GM21367 (cell line): ENCODE measurements at regions not wholly inside any gene's neighbourhood (a gene's known extent, or its start where the extent isn't known, plus 50 kb on each side); places are given as distances from the start of the nearest gene placed in this dataset.
"Not testable (repeated sequence)": the region's sequence is repeated elsewhere in the genome, so short reads cannot be mapped to it uniquely, and the experiment has no call there.

Experiments used
- ATAC-seq: cut with Tn5 transposase; IDR thresholded peaks from one replicate; pipeline ENCODE4 v1.9.1; 2021; ENCODE audit not compliant: unreplicated experiment

DNA sequence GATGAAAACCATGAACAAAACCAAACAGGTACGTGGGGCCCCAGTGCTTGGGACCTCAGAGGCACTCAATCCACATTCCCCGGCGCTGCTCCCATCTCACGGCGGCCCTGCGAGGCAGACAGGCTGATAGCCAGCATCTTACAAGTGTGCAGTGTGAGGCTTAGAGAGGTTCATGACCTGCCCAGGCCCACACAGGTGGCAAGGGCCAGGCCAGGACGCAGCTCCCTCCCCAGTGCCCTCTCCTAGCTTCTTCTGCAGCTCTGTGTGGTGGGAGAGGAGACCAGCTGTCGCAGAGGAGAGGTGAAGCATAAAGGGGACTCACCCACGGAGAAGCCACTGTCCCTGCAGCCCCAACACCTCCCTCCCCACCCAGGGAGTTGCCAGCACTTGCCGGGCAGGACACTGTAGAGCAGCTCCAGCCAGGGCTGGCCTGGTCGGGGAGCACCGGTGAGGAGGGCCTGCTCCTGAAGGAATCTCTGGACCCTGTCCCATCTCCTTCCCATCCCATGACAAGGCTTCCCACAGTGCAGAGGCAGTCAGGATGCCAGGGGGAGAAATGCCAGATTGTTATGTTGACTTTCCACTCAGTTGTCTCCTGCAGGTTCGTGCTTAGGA lies 92.4 kb upstream of the TMEM45B start:
- ATAC-seq: no peak

DNA sequence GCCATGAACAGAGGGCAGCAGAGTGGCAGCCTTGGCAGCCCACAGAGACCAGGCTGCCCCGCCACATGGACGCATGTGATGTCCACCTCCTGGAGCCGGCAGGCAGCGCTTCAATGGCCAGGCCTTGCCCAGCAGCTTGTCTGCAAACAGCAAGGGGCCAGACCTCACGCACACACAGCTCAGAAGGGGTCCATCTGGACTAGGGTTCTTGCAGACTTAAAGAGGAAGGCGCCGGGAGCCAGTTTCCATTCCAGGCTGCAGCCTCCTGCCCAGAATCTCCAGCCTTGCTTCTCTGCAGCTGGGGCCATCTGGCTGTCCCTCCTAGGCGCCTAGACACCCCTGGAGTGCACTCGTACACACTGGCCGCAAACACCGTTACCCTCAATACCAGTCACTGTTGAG lies 91.9 kb upstream of the TMEM45B start:
- no peak for ATAC-seq

DNA sequence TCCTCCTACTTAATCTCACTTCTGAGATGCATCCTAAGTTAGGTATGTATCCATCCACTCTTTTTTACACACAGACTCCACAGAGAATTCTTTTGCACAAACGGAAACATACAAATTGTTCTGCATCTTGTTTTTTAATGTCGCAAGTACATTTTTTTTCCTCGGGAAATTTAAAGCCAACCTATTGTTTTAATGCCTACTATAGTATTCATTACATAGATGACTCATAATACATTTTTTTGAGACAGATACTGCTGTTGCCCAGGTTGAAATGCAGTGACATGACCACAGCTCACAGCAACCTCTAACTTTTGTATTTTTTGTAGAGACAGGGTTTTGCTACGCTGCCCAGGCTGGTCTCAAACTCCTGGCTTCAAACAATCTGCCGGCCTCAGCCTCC lies 90.8 kb upstream of the TMEM45B start:
- no peak for ATAC-seq

DNA sequence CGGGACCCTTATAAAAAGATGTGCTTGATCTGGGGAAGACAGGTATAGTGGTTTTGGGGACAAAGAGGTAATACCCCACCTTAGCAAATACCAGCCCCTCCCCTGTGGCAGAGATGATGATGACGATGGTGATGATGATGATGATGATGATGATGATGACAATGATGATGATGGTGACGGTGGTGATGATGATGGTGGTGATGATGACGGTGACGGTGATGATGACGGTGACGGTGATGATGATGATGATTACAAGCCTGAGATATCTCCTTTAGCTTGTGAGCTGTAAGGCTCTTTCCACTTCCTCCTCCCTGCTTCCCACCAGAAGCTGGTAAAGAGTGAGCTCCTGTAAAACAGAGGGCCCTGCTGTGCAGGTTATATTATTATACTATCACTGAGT lies 89.5 kb upstream of the TMEM45B start:
- no peak for ATAC-seq

DNA sequence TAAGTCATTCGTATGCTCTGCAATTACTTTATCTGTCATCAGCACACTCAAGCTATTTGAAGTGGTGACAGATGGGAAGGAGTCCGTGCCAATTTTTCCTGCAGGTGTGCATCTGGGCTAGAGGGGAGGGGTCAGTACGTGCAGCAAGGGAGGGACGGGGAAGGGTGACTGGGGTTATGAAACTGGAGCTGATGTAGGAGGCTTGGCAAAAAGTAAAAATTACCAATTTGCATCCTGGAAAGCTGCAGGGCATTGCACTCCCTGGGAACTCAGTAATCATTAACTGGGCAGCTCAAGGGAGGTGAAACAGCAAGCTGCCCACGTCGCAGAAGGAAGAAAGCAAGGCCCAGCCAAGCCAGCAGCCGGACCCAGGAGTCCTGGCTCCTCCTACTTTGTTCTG lies 87.1 kb upstream of the TMEM45B start:
- no peak for ATAC-seq

DNA sequence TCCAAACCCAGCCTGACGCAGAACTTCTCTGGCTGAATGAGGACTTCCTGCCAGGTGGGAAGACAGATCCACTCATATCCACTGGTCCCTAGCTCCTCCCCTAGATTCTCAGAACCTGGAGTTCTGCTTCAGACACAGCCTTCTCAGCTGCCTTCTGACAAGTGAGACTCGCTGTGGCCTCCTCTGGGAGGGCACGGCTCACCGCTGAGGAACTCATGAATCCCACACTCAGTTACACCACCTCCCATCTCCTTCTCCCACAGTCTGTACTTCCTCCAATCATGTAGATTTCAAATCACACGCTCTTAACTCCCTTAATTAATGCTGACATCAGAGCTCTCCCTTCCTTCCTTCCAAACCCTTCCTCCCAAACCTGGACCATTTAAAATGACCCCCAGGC lies 86.4 kb upstream of the TMEM45B start:
- ATAC-seq: no peak

DNA sequence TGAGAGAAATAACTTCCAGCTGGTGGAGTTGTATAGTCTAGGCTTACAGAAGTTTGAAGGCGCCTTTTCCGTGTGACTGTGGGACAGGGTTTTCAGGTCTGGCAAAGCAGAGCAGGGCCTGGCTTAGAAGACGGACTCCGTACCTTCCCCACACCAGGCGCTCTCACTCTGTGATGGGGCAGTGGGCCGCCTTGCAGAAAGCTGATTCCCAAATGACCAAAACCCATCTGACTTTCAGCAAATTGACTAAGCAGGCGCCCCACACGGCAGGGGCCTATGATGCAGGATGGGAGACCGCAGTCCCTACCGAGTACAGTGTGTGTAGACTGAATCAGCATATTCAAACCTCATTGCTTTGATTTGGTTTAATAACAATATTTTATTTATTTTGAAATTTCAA lies 85.8 kb upstream of the TMEM45B start:
- no peak for ATAC-seq

DNA sequence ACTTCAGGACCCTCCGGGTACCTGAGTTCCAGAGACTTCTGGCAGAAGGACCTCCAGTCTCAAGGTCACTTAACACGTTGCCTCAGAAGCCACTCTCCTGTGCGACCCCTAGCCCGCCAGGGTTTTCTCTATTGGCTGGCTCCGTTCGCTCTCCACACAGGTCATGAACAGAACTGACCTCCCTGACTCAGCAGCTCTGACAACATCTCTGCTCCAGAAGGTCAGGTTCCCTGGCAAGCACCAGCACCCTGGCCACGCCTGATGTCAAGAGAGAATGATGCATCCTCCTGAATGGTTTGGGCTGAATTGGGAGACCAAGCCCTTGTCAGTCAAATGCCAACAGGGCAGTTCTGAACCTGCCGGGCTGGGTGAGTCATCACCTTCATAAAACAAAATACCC lies 84.3 kb upstream of the TMEM45B start:
- no peak for ATAC-seq

DNA sequence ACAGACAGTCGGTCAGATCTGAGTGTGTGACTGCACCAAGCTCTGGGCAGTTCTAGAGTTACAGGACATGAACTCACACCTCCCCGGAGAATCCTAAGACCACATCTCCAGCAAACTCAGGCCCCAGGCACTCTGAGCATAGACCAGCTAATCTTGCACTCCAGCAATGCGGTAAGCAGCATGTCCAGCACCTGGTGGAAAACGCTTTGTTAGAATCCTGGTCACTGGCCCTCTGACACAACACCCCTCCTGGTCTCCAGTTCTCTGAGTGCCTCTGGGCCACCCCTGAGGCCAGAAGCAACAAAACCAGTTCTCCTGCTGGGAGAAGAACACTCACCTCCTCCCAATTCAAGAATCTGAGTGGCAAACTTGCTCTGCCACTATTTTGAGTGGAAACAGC lies 82.7 kb upstream of the TMEM45B start:
- no peak for ATAC-seq

DNA sequence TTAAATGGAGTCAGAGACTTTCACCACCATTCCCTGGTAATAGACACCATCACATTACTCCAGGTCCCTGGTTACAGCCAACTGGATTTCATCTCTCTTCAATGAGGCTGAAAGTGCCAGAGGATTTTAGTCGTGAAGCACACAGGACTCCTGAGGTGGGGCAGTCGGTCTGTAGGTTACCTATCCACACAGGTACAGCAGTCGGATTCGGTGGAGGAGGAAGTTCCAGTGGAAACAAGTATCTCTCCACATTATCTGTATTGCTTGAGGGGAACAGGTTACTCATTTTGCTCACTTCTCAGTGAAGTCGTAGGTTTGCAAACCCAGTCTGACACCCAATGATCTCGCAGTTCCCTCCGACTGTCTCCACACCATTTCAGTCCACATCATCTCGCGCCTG lies 82.3 kb upstream of the TMEM45B start:
- ATAC-seq: no peak

DNA sequence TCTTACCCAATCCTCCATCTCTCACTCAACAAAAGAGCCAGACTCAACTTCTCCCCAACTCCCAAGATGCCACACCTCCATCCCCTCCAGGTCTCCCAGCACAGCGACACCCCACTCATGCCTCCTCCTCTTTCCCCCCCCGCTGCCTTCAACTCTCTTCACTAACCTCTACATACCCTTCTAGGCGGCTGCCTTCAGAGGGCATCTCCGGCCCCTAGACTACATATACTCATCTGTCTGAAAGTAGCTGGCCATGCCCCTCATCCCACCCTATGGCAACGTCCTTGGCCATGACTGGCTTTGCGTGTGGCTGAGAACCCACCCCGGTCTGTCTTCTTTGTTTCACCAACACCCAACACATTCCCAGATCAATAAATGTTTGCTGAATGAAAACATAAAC lies 81.7 kb upstream of the TMEM45B start:
- no peak for ATAC-seq

DNA sequence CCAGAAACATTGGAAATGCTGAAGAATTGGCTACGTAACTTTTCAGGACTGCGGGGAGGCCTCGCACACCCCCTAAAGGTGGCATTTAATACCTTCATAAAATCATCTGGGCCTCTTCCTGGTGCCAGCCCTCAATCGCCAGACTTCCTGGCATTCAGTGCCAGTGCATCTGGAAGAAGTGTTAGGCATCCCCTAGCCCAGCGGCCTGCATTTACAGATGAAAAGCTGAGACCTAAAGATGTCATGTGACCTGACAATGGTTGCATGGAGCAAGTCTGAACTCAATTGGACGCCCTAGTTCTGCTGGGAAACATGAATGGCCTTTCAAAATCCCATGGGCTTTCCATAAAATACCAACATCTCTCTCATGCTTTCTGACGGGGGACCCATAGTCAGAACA lies 81.0 kb upstream of the TMEM45B start:
- no peak for ATAC-seq

DNA sequence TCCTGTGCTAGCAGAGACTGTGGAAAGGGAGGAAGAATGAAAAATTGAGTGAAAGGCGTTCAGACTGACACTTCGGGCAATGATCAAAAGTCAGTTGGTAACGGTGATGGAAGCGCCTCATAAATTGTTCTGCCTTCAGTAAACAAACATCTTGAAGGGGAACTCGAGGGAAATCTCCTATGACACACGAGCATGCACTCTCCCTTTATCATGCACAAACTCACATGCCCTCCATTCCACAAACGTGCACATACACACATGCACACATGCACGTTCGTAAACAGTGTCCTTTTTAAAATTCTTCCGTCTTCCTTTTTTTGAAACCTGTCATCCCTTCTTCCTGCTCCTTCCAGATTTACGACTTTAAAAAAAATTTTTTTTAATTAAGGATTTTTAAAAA lies 77.8 kb upstream of the TMEM45B start:
- no peak for ATAC-seq

DNA sequence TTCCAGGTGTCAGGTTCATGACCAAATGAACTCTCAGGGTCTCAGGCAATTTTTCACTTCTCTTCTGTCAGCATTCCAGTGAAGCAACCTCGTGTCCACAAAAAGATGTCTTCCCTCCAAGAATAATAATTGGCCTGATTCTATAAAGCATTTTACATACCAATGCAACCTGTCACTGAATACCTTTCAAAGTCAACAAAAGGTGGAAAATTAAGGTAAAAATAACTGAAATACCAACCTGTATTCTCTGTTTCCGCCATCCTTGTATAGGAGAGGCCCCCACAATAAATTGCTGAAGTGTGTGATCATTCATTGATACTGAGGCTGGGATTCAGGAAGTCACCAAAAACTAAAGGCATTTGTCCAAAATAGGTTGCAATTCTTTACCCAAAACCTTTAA lies 77.4 kb upstream of the TMEM45B start:
- no peak for ATAC-seq

DNA sequence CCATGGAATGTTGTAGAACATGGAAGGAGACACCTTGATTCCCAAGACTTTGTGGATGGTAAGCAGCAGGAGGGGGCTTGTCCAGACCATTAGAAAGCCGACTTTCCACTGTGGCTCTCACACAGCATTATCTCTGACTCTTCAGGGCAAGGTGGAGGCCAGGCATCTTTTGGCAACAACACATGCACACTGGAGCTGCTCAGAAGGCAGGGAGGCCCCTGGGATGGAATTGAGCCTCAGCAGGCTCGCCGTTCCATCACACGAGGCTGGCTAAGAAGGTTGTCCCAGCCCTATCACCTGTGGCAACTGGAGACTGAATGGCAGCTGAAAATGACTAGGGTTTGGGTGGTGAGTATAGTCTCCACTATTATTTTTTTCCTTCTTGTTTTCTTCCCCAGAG lies 76.3 kb upstream of the TMEM45B start:
- ATAC-seq: no peak

DNA sequence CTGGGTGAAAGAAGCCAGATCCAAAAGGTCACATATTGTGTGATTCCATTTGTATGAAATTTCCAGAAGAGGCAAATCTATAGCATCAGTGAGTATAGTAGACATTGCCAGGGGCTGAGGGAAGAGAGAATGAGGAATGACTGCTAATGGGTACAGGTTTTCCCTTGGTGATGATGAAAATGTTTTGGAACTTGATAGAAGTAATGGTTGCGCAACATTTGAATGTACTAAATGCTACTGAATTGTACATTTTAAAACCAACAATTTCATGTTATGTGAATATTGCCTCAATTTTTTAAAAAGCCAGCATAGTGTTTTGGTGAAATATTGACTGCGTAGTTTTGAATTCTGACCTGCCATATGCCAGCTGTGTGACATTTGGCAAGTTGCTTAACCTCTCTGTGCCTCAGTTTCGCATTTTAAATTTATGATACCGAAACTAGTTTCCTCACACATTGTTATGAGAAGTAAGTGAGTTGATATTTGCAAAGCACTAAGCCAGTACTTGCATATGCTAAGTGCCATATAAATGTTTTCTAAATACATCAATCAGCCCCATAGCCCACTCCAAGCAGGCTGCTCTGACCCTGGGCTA lies 75.4 kb upstream of the TMEM45B start:
- no peak for ATAC-seq

DNA sequence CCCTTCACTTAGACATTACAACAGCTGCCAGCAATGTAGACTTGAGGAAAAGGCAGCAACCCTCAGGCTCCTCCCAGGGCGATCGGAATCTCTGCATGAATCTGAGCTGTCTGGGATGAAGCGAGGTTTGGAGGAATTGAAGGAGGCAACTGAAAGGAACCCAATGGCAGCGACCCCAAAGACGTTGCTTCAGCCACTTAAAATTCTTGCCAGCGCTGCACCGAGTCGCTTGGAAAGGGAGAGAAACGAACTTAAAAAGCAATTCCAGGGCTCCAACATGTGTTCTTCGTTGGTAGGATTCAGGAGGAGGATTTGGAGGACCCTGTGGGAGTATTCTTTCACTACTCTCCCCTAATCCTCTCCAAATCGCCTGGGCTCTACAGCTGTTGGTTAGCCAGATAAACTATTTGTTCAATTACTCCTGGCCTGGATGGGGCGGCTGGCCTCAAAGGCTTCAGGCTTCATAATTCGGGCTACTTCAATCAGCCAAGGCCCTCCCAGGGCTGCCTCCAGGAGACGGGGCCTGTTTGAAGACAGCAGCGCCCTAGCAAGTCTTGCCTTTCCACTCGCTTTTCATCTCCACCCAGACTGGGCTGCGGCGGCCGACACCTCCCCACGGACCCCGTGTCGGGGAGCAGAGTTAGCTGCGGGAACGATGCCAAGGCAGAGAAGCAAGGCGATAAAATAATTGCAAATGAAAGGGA lies 72.4 kb upstream of the TMEM45B start:
- no peak for ATAC-seq

DNA sequence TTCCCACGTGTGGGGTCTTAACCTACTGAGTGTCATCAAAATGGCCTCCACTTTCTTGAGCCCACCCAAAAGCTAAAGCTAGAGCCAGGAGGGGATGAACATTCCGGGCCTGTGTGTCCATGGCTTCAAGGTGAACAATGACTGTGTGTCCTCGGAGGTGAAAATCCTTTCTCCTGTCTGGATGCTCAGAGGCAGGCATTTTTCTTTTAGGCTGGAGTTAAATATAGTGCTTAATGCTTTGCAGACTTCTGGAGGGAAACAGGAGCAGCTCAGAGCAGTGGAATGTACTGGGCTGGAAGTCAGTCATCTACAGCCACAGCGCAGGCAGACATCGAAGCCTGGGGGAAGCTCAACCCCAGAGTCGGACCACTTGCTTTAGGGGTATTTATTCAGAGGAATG lies 68.6 kb upstream of the TMEM45B start:
- ATAC-seq: no peak

DNA sequence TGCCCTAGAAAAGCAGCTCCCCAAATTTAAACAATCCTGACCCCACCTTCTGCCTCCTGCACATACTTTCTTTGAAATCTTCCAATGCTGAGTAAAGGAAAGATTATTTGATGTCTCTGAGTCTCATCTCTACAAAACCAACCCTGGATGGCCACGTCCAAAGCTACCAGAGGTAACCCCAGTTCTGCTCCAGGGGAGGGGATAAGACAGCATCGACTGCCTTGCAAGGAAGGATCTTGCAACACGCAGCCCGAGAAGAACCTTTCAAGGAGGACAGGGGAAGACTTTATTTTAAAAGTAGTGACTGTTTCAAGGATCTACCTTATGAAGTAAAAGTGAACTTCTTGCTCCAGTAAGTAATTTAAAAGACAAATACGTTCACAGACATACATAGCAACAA lies 66.5 kb upstream of the TMEM45B start:
- ATAC-seq: no peak

DNA sequence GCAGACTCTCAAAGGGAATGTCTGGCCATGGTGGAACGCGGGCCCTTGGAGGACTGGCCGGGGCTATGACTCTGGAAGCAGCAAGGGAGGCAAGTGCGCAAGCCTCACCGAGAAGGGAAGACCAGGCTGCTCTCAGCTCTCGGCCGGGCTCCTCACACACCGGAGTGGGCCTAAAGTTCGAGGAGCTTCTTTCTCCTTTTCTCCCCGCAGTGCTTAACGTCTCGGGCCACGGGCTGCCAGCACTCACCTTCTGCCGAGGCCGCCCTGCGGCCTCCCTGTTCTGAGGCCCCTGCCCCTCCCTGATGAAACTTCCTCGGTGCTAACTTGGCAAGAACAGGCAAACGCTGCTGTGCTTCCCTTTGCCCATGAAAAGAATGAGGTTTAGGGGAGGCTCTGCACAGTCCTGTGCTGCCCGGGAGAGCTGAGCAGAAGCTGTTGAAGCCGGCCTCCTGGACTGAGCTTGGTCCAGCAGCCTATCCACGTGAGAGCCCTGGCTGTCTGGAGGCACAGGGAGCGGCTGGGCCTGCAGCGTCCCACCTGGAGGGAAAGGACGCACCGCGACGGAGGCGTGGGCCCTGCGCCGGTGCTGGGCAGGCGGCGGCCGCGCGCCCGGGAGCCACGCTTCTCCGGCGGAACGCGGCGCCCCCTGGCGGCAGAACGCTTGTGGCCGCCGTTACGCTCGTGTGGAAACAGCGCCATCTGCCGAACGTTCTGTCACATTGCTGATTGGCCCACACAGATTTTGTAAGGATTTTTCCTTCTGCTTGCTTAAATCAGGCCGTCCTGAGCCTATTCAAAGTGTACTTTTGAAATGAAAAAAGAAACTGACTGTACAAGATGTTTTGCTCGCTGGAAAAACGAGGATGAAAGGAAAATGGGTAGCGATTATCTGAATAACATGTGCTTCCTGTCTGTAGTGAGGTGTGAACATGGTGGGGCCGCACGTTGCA lies 65.0 kb upstream of the TMEM45B start:
- ATAC-seq: peak; percentile 90

DNA sequence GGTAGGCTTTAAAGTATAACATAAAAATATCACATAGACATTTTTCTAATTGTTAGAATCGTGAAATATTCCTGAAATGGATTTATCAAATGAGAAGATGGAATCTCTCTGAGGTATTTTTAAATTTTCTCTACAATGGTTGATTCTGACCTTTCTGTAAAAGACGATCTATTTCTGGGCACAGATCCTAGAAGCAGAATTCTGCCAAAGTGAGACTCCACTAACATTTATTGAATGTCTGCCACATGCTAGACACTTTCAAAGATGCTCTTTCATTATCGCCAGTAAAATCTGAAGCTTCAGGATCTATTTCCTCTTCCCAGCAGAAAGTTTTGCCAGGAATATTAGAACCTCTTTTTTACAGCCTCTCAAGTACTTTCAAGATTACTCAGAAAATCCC lies 64.1 kb upstream of the TMEM45B start:
- ATAC-seq: no peak

DNA sequence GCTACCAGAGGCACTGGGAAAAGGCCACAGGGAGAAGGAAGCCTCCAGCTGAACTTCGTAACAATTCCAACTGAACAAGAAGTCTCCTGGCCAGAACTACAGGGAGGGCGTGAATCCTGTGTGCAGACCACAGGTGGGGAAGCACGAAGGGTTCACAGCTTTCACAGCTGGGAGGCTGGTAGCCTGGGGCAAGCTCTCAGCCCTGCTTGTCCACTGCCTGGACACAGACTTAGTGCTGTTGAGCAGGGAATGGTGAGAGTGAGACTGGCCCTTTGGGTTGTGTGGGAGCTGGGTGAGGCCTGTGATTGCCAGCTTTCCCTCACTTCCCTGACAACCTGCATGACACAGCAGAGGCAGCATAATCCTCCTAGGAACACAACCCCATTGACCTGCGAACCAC lies 52.1 kb upstream of the TMEM45B start:
- ATAC-seq: not testable (repeated sequence)
